ENCODE measurements at regions not wholly inside any gene's neighbourhood (a gene's known extent, or its start where the extent isn't known, plus 50 kb on each side); places are given as distances from the start of the nearest gene placed in this dataset.

GRCh38 chr2:8098476-8099266 lies 583.2 kb upstream of the ID2 start:
- TF ChIP-seq CTCF (IDR thresholded peaks at IDR 0.05) (no peak), EZH2 (IDR thresholded peaks at IDR 0.05) (no peak)
